Smooth muscle cell (in vitro differentiated cells): ENCODE measurements at regions not wholly inside any gene's neighbourhood (a gene's known extent, or its start where the extent isn't known, plus 50 kb on each side); places are given as distances from the start of the nearest gene placed in this dataset.

ENCODE experiments used
- DNase-seq: peaks from one replicate; lab custom pipeline; 2025; ENCODE audit not compliant: unreplicated experiment; lab: John Stamatoyannopoulos, UW
- H2AFZ ChIP-seq: fragments of 200-600 bp; sonication (generic); 2 replicates; pipeline ENCODE4 v1.6.0; 2016; ENCODE audit warnings: antibody characterized with exemption, low read depth, mild to moderate bottlenecking
- H3F3A ChIP-seq: fragments of 200-600 bp; sonication (generic); 2 replicates; pipeline ENCODE4 v1.6.0; 2017; ENCODE audit warnings: antibody characterized with exemption, low read depth
- H3K27ac ChIP-seq: fragments of 200-600 bp; sonication (generic); 2 replicates; pipeline ENCODE4 v1.5.1; 2016; ENCODE audit warnings: low read depth, mild to moderate bottlenecking
- H3K27me3 ChIP-seq: fragments of 200-600 bp; sonication (generic); 2 replicates; pipeline ENCODE4 v1.6.1; 2016; ENCODE audit warnings: low read depth, mild to moderate bottlenecking
- H3K36me3 ChIP-seq: fragments of 200-600 bp; sonication (generic); 2 replicates; pipeline ENCODE4 v1.5.1; 2016; ENCODE audit warnings: low read depth
- H3K4me1 ChIP-seq: fragments of 200-600 bp; sonication (generic); 2 replicates; pipeline ENCODE4 v1.5.1; 2016; ENCODE audit warnings: low read depth
- H3K4me2 ChIP-seq: fragments of 200-600 bp; sonication (generic); 2 replicates; pipeline ENCODE4 v1.6.0; 2016; ENCODE audit warnings: mild to moderate bottlenecking
- H3K4me3 ChIP-seq: fragments of 200-600 bp; sonication (generic); 2 replicates; pipeline ENCODE4 v1.5.1; 2016; ENCODE audit warnings: mild to moderate bottlenecking
- H3K79me2 ChIP-seq: fragments of 200-600 bp; sonication (generic); 2 replicates; pipeline ENCODE4 v1.6.0; 2016; ENCODE audit warnings: low read depth, mild to moderate bottlenecking
- H3K9ac ChIP-seq: fragments of 200-600 bp; sonication (generic); 2 replicates; pipeline ENCODE4 v1.6.0; 2016; ENCODE audit warnings: low read depth
- H3K9me3 ChIP-seq: fragments of 200-600 bp; sonication (generic); replicated peaks from 2 replicates; pipeline ENCODE4 v1.5.1; 2016; ENCODE audit warnings: low read depth
- H4K20me1 ChIP-seq: fragments of 200-600 bp; sonication (generic); 2 replicates; pipeline ENCODE4 v1.6.0; 2016; ENCODE audit warnings: low read depth
- CTCF ChIP-seq: fragments of 200-600 bp; sonication (generic); IDR thresholded peaks from 2 replicates; pipeline ENCODE4 v1.5.1; 2017; ENCODE audit warnings: borderline replicate concordance, mild to moderate bottlenecking, antibody characterized with exemption; ENCODE audit not compliant: insufficient read depth, poor library complexity, severe bottlenecking
- WGBS: methylation state at CpG from one replicate; pipeline ENCODE4 v1.1.7; 2016; ENCODE audit warnings: low lambda C conversion rate; 5-methylcytosine and 5-hydroxymethylcytosine counted together

GRCh38 chr2:168300460-168300859 lies 53.1 kb upstream of the STK39 start:
- no peak for DNase-seq
- Histone ChIP-seq H3K9ac (no peak overlapping the region), H3K9me3 (no peaks in the 10 kb centered on the region), H3K27ac (no peak overlapping the region), H3K27me3 (no peaks in the 10 kb centered on the region), H3K4me1 (no peaks in the 10 kb centered on the region), H2AFZ (no peak overlapping the region), H3F3A (no peaks in the 10 kb centered on the region), H3K79me2 (no peaks in the 10 kb centered on the region), H3K36me3 (no peaks in the 10 kb centered on the region), H3K4me2 (no peak overlapping the region), H4K20me1 (no peaks in the 10 kb centered on the region), H3K4me3 (no peak overlapping the region)
- TF ChIP-seq CTCF = no peak
- 89% methylated on average over 2 of the region's 2 CpGs for WGBS

GRCh38 chr2:168304024-168304681 lies 56.8 kb upstream of the STK39 start:
- no peaks in the 10 kb centered on the region for H3K27me3 ChIP-seq
- no peaks in the 10 kb centered on the region for H3K4me1 ChIP-seq
- H3K79me2 ChIP-seq = no peaks in the 10 kb centered on the region
- H3K27ac ChIP-seq = no peak overlapping the region
- H3K36me3 ChIP-seq = no peaks in the 10 kb centered on the region
- H2AFZ ChIP-seq = no peak overlapping the region
- no peaks in the 10 kb centered on the region for H3K9me3 ChIP-seq
- WGBS = 94% methylated on average over 3 of the region's 3 CpGs
- H3K4me2 ChIP-seq = no peak overlapping the region
- no peak overlapping the region for H3K9ac ChIP-seq
- TF ChIP-seq CTCF = no peak
- H4K20me1 ChIP-seq = no peaks in the 10 kb centered on the region
- DNase-seq = no peak
- H3F3A ChIP-seq = no peaks in the 10 kb centered on the region
- no peak overlapping the region for H3K4me3 ChIP-seq

- H3K27ac ChIP-seq = no peak overlapping the region
- H2AFZ ChIP-seq = no peak overlapping the region
- H3K9ac ChIP-seq = no peak overlapping the region
- DNase-seq = no peak
- no peaks in the 10 kb centered on the region for H3K27me3 ChIP-seq
- no peak overlapping the region for H3K4me2 ChIP-seq
- peaks cover 6% of the 10 kb centered on the region for H3K4me1 ChIP-seq
- TF ChIP-seq CTCF = no peak
- no peaks in the 10 kb centered on the region for H3K79me2 ChIP-seq
- no peaks in the 10 kb centered on the region for H3F3A ChIP-seq
- H3K36me3 ChIP-seq = no peaks in the 10 kb centered on the region
- no peak overlapping the region for H3K4me3 ChIP-seq
- no peaks in the 10 kb centered on the region for H4K20me1 ChIP-seq
- no peaks in the 10 kb centered on the region for H3K9me3 ChIP-seq
These were observed 60.0 kb upstream of the STK39 start for GRCh38 chr2:168307379-168307778.

- DNase-seq = no peak
- Histone ChIP-seq H3K4me2 (no peak overlapping the region), H3K27ac (no peak overlapping the region), H3K4me3 (no peak overlapping the region), H2AFZ (no peak overlapping the region), H3K9me3 (no peaks in the 10 kb centered on the region), H3K9ac (no peak overlapping the region), H3K4me1 (peaks cover 6% of the 10 kb centered on the region), H4K20me1 (no peaks in the 10 kb centered on the region), H3K27me3 (no peaks in the 10 kb centered on the region), H3K79me2 (no peaks in the 10 kb centered on the region), H3K36me3 (no peaks in the 10 kb centered on the region), H3F3A (no peaks in the 10 kb centered on the region)
- no peak for TF ChIP-seq CTCF
- WGBS = 89% methylated on average over 1 of the region's 1 CpG
These were observed 63.2 kb upstream of the STK39 start for GRCh38 chr2:168310580-168310979.
